ES-I3 (cell line): ENCODE measurements at regions not wholly inside any gene's neighbourhood (a gene's known extent, or its start where the extent isn't known, plus 50 kb on each side); places are given as distances from the start of the nearest gene placed in this dataset.

Experiments used
- H3K36me3 ChIP-seq: 2 replicates; pipeline ENCODE4 v1.6.1; 2013; ENCODE audit warnings: mild to moderate bottlenecking, low read length, control low read depth, moderate library complexity; ENCODE audit not compliant: insufficient read depth
- H3K4me1 ChIP-seq: 2 replicates; pipeline ENCODE4 v1.6.1; 2013; ENCODE audit warnings: mild to moderate bottlenecking, control low read depth, low read length; ENCODE audit not compliant: insufficient read depth
- H3K9ac ChIP-seq: 2 replicates; pipeline ENCODE4 v1.6.1; 2013; ENCODE audit warnings: low read depth, mild to moderate bottlenecking, low read length, moderate library complexity
- H3K9me3 ChIP-seq: 2 replicates; pipeline ENCODE4 v1.6.1; 2013; ENCODE audit warnings: mild to moderate bottlenecking, low read length, moderate library complexity; ENCODE audit not compliant: control insufficient read depth, insufficient read depth

DNA sequence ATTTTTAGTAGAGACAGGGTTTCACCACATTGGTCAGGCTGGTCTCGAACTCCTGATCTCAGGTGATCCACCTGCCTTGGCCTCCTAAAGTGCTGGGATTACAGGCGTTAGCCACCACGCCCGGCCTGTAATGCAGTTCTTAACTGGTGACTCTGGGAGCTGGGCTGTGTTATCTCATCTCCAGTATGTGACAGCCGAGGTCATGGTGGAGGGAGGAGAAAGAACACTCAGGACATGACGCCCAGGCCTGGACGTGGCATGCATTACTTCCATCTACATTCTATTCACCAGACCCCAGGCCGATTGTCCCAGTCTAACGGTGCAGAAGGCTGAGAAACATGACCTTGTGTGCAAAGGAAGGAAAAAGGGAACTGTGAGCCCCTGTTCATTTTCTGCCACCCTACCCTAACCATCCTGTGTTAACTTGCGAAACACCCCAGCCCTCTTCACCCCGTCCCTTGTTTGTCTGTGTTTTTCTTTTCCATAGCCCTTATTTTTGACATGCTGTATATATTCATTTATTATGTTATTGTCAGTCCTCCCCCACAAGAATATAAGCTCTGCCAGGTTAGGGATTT lies 88.1 kb upstream of the ASAP2 start:
- Histone ChIP-seq H3K9me3 (no peaks in the 10 kb centered on the region), H3K9ac (no peak overlapping the region), H3K36me3 (no peaks in the 10 kb centered on the region), H3K4me1 (no peaks in the 10 kb centered on the region)

- Histone ChIP-seq H3K4me1 (no peaks in the 10 kb centered on the region; the same call in 1 of the 2 replicates), H3K9me3 (no peaks in the 10 kb centered on the region), H3K36me3 (no peaks in the 10 kb centered on the region), H3K9ac (no peak overlapping the region)
Observed at GRCh38 chr2:9115229-9115628, 91.4 kb upstream of the ASAP2 start.

DNA sequence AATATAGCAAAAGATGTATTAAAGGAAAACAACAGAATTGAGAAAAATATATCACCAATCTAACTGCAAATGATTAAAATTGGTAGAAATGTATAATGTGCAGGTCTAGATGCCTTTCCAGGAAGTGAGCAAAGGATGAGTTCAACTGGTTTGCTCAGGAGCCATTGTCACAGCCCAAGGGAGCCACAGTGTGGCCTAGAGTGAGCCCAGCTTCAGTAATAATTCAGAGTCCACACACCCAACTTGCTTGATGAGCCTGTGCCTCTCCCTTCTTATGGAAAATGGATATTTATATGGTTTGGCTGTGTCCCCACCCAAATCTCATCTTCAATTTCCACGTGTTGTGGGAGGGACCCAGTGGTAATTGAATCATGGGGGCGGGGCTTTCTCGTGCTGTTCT lies 92.2 kb upstream of the ASAP2 start:
- Histone ChIP-seq H3K9ac (no peak overlapping the region), H3K4me1 (no peaks in the 10 kb centered on the region; the same call in 1 of the 2 replicates), H3K36me3 (no peaks in the 10 kb centered on the region), H3K9me3 (no peaks in the 10 kb centered on the region)

DNA sequence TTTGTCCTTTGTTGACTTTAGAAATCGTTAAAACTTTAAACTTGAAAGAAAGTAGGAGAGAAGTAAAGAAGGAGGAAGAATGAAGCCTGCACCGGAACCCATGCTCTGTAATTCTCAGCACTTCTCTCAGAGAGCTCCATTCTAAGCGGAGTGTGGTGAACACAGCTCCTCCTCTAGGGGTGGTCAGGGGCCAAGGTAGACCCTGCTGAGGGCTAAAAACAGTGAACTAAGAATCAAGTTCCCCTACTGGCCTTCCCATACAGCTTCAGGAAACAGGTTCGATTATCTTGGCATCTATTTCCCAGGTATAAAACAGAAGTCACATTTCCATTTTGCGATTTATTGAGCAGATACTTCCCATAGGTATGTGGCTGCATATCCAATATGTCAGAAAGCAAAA lies 92.7 kb upstream of the ASAP2 start:
- no peaks in the 10 kb centered on the region for H3K36me3 ChIP-seq
- no peaks in the 10 kb centered on the region for H3K9me3 ChIP-seq
- H3K4me1 ChIP-seq, result no peaks in the 10 kb centered on the region; the same call in 1 of the 2 replicates
- no peak overlapping the region for H3K9ac ChIP-seq

DNA sequence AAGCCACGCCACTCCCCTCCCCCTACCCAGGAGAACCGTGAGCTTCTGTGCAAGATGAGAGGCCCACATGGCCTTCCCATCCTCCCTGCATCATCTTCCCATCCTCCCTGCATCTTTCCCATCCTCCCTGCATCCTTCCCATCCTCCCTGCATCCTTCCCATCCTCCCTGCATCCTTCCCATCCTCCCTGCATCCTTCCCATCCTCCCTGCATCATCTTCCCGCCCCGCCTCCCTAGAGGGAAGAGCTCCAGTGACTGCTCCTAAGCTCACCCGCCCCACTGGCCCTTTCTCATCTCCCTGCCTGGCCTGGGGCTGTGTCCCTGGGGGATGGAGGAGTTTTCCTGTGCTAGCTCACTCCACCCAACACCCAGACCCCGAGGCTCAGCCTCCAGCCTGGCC lies 93.3 kb upstream of the ASAP2 start:
- Histone ChIP-seq H3K4me1 (no peaks in the 10 kb centered on the region; the same call in 1 of the 2 replicates), H3K9ac (no peak overlapping the region), H3K9me3 (no peaks in the 10 kb centered on the region), H3K36me3 (no peaks in the 10 kb centered on the region)

DNA sequence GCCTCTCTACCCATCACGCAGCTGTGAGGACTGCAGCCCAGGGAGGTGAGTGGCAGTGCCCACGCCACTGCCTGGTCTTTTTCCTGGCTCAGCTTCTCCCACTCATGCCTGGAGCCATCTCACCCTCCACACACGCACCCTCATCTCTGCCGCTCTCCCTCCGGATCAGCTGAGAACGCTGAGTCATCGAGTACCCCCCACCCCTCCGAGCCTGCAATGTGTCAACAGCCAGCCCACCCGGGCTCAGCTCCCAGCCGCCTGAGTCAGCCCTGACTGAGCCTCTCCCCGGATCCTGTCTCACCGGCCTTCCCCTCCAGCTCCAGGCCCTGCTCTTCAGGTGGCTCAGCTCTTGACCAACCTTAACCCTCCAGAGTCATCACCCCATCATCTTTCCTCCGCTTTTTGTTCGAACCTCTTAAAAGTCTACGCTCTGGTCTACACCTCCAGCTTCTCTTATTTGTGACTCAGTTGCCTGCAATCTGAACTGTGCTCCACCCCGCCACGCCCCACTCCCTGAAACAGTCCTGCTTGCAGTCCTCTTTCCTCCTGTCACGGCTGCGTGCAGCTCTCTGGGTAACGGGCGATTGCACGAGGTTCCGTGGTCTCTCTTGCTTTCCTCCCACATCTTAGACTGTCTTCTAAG lies 94.4 kb upstream of the ASAP2 start:
- no peak overlapping the region for H3K9ac ChIP-seq
- no peaks in the 10 kb centered on the region; the same call in 1 of the 2 replicates for H3K4me1 ChIP-seq

DNA sequence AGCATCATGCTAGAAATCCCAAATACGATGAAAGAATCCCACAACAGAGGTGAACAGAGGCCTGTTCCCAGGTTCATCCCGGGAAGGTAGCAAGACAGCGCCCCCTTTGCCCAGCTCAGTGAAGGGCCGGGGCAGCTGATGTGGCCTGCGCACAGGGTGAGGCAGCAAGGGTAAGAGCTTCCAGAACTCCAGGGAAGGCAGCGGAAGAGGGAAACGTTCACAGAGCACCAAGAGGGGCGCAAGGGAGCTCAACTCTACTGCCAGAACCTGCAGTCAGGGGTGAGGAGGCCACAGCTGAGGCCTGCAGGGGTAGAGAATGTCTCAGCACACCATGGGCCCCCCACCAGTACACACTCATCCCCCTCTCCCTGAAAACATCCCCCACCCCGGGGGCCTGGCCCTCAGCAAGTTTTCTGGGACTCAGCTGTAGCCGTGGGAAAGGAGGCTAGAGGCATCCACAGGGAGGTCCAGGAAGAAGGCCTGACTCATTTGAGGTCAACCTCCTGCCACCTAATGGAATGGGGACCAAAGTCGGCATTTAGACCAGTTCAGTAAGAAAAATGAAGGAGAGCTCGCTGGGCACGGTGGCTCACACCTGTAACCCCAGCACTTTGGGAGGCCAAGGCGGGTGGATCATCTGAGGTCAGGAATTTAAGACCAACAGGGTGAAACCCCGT lies 95.6 kb upstream of the ASAP2 start:
- H3K4me1 ChIP-seq, result peaks cover 5% of the 10 kb centered on the region
- no peaks in the 10 kb centered on the region for H3K9me3 ChIP-seq
- H3K36me3 ChIP-seq, result no peaks in the 10 kb centered on the region
- H3K9ac ChIP-seq, result no peak overlapping the region

More for the DNA sequence above, 94.4 kb upstream of the ASAP2 start:
- Histone ChIP-seq H3K36me3 (no peaks in the 10 kb centered on the region), H3K9me3 (no peaks in the 10 kb centered on the region)

DNA sequence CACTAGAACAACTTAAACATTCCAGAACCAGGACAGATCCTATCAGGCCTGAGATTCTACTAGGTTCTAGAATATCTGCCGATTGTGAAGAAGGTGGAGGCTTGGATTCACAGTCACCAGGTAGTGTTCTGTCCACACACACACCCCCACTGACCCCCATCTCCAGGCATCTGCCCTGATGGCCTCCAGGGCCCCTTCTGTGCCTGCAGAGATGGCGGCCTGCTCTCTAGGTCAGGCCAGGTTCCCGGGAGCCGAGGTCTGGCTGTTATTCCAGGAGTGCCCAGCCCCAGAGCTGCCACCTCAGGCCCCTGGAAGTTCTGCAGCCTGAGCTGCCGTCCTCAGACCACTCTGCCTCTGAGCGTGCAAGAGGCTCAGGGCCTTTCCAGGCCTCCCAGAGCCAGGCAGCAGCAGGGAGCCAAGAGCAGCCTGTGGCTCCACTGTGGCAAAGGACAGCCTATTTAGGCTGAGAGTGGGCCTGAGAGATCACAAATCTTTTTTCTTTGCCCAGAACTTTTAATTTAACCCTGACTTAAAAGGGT lies 96.2 kb upstream of the ASAP2 start:
- Histone ChIP-seq H3K36me3 (no peaks in the 10 kb centered on the region), H3K4me1 (peaks cover 5% of the 10 kb centered on the region), H3K9ac (no peak overlapping the region), H3K9me3 (no peaks in the 10 kb centered on the region)

DNA sequence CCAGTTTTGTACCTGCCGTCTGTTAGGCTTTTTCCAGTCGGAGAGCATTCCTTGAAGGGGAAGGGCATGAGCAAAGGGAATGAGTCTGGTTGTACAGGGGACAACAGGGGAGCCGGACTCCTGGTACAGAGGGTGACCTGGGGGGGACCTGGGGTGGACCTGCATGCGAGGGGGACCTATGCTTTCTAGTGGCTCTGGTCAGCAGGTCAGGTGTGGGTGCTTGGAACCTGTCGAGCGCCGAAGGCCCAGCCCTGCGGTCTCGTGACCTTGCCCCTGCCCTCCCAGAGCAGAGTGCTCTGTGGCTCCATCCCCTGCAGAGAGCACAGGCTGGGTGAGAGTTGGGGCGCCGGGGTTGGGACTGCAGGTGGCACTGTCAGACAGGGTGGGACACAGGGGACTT lies 96.7 kb upstream of the ASAP2 start:
- H3K4me1 ChIP-seq, result peaks cover 5% of the 10 kb centered on the region

GRCh38 chr2:9108210-9108967 lies 98.2 kb upstream of the ASAP2 start:
- no peak overlapping the region for H3K9ac ChIP-seq
- H3K36me3 ChIP-seq, result no peaks in the 10 kb centered on the region
- no peaks in the 10 kb centered on the region for H3K9me3 ChIP-seq
- peaks cover 5% of the 10 kb centered on the region for H3K4me1 ChIP-seq

More for the DNA sequence above, 96.7 kb upstream of the ASAP2 start:
- H3K9me3 ChIP-seq, result no peaks in the 10 kb centered on the region
- no peaks in the 10 kb centered on the region for H3K36me3 ChIP-seq
- no peak overlapping the region for H3K9ac ChIP-seq

GRCh38 chr2:9107168-9108025 lies 99.2 kb upstream of the ASAP2 start:
- H3K36me3 ChIP-seq, result no peaks in the 10 kb centered on the region
- no peaks in the 10 kb centered on the region for H3K9me3 ChIP-seq
- peaks cover 12% of the 10 kb centered on the region for H3K4me1 ChIP-seq
- H3K9ac ChIP-seq, result no peak overlapping the region

GRCh38 chr2:9106338-9107167 lies 100.1 kb upstream of the ASAP2 start:
- Histone ChIP-seq H3K4me1 (peaks cover 12% of the 10 kb centered on the region; the same call in 1 of the 2 replicates), H3K9me3 (no peaks in the 10 kb centered on the region), H3K36me3 (no peaks in the 10 kb centered on the region), H3K9ac (no peak overlapping the region)
